ENCODE measurements at regions not wholly inside any gene's neighbourhood (a gene's known extent, or its start where the extent isn't known, plus 50 kb on each side); places are given as distances from the start of the nearest gene placed in this dataset.

- TF ChIP-seq POLR2A (IDR thresholded peaks at IDR 0.05; ENCODE audit: low read depth, low read length) (no peak), POLR2AphosphoS5 (IDR thresholded peaks at IDR 0.05; ENCODE audit: low read depth, low read length) (no peak), TAF1 (IDR thresholded peaks at IDR 0.05; ENCODE audit: low read depth, low read length) (no peak), SPI1 (IDR thresholded peaks at IDR 0.05; ENCODE audit: low read depth, low read length) (no peak), POU2F2 (IDR thresholded peaks at IDR 0.05; ENCODE audit: low read depth, low read length) (no peak)
These were observed 309.3 kb upstream of the AJAP1 start for GRCh38 chr1:4345094-4345493.
